GM23338 (cell line): ENCODE measurements at regions not wholly inside any gene's neighbourhood (a gene's known extent, or its start where the extent isn't known, plus 50 kb on each side); places are given as distances from the start of the nearest gene placed in this dataset.

Experiments
- ATAC-seq: fragments of 200-7000 bp; cut with Tn5 transposase; 3 replicates; pipeline ENCODE4 v1.9.1; 2020
- DNase-seq: peaks from one replicate; pipeline ENCODE4 v3.0.0-alpha.2; 2015; ENCODE audit warnings: low spot score
- H2AFZ ChIP-seq: fragments of 200-600 bp; sonication (generic); 2 replicates; pipeline ENCODE4 v1.8.0; 2016; ENCODE audit warnings: antibody characterized with exemption, mild to moderate bottlenecking, moderate library complexity
- H3F3A ChIP-seq: fragments of 200-600 bp; sonication (generic); replicated peaks from 2 replicates; pipeline ENCODE4 v1.8.0; 2017; ENCODE audit warnings: antibody characterized with exemption, mixed run types, low read depth
- H3K27ac ChIP-seq: fragments of 200-600 bp; sonication (generic); 2 replicates; pipeline ENCODE4 v1.6.1; 2016; ENCODE audit warnings: low read depth
- H3K27me3 ChIP-seq: fragments of 200-600 bp; sonication (generic); 2 replicates; pipeline ENCODE4 v1.8.0; 2016; ENCODE audit warnings: mild to moderate bottlenecking, mixed run types, moderate library complexity; ENCODE audit not compliant: insufficient read depth
- H3K36me3 ChIP-seq: fragments of 200-600 bp; sonication (generic); 2 replicates; pipeline ENCODE4 v1.8.0; 2016; ENCODE audit warnings: mild to moderate bottlenecking; ENCODE audit not compliant: insufficient read depth
- H3K4me1 ChIP-seq: fragments of 200-600 bp; sonication (generic); 2 replicates; pipeline ENCODE4 v1.8.0; 2016; ENCODE audit warnings: mild to moderate bottlenecking, moderate library complexity; ENCODE audit not compliant: insufficient read depth
- H3K4me2 ChIP-seq: fragments of 200-600 bp; sonication (generic); 2 replicates; pipeline ENCODE4 v1.7.1; 2017; ENCODE audit warnings: mixed run types
- H3K4me3 ChIP-seq: fragments of 200-600 bp; sonication (generic); 2 replicates; pipeline ENCODE4 v1.6.1; 2016; ENCODE audit warnings: mixed run types
- H3K79me2 ChIP-seq: fragments of 200-600 bp; sonication (generic); replicated peaks from 2 replicates; pipeline ENCODE4 v1.8.0; 2017; ENCODE audit warnings: mild to moderate bottlenecking; ENCODE audit not compliant: insufficient read depth
- H3K9me2 ChIP-seq: fragments of 200-600 bp; sonication (generic); 2 replicates; pipeline ENCODE4 v1.8.0; 2017; ENCODE audit not compliant: insufficient read depth
- H4K20me1 ChIP-seq: fragments of 200-600 bp; sonication (generic); replicated peaks from 2 replicates; pipeline ENCODE4 v1.8.0; 2017; ENCODE audit warnings: mild to moderate bottlenecking; ENCODE audit not compliant: insufficient read depth
- H3K27ac Mint-ChIP-seq: 2 replicates; pipeline ENCODE4 v1.8.0; 2020; ENCODE audit warnings: inconsistent platforms, mild to moderate bottlenecking, moderate library complexity, mixed read lengths
- H3K27me3 Mint-ChIP-seq: 3 replicates; pipeline ENCODE4 v1.8.0; 2022; ENCODE audit warnings: low read depth, mild to moderate bottlenecking, moderate library complexity, mixed read lengths, inconsistent platforms; ENCODE audit not compliant: insufficient read depth, poor library complexity
- H3K36me3 Mint-ChIP-seq: 3 replicates; pipeline ENCODE4 v1.8.0; 2021; ENCODE audit warnings: low read depth, mild to moderate bottlenecking, inconsistent platforms, moderate library complexity, mixed read lengths
- H3K4me1 Mint-ChIP-seq: 3 replicates; pipeline ENCODE4 v1.8.0; 2020; ENCODE audit warnings: mild to moderate bottlenecking, inconsistent platforms, mixed read lengths
- H3K4me3 Mint-ChIP-seq: 3 replicates; pipeline ENCODE4 v1.8.0; 2021; ENCODE audit warnings: moderate library complexity, mild to moderate bottlenecking, inconsistent platforms, mixed read lengths
- H3K9me3 Mint-ChIP-seq: 3 replicates; pipeline ENCODE4 v1.8.0; 2020; ENCODE audit warnings: moderate library complexity, mild to moderate bottlenecking, inconsistent platforms, mixed read lengths
- NANOG ChIP-seq: IDR thresholded peaks from 2 replicates; pipeline ENCODE4 v1.6.1; 2016; ENCODE audit warnings: antibody characterized with exemption, borderline replicate concordance
- STAT1 ChIP-seq: IDR thresholded peaks from one replicate; pipeline ENCODE4 v1.6.1; 2016; ENCODE audit warnings: antibody characterized with exemption; ENCODE audit not compliant: unreplicated experiment
- TF ChIP-seq, protein P1 (sequence below), 2 experiments: fragments of 200-600 bp in 1 of 2; sonication (generic) in 1 of 2; conservative IDR thresholded peaks; 2 replicates each; pipeline versions ENCODE4 v1.5.1 to v1.6.1; 2016 to 2017; ENCODE audit warnings: antibody characterized with exemption in 2 of 2, low read depth in 2 of 2, mild to moderate bottlenecking in 2 of 2, moderate library complexity in 1 of 2
- TF ChIP-seq, protein P2 (sequence below): IDR thresholded peaks from one replicate; pipeline ENCODE4 v1.6.1; 2018; ENCODE audit warnings: antibody characterized with exemption; ENCODE audit not compliant: unreplicated experiment
- TF ChIP-seq, protein P3 (sequence below): fragments of 250-450 bp; sonication (Bioruptor Pico); IDR thresholded peaks from 2 replicates; pipeline ENCODE4 v1.5.0; 2020; ENCODE audit warnings: mild to moderate bottlenecking, moderate library complexity

DNA sequence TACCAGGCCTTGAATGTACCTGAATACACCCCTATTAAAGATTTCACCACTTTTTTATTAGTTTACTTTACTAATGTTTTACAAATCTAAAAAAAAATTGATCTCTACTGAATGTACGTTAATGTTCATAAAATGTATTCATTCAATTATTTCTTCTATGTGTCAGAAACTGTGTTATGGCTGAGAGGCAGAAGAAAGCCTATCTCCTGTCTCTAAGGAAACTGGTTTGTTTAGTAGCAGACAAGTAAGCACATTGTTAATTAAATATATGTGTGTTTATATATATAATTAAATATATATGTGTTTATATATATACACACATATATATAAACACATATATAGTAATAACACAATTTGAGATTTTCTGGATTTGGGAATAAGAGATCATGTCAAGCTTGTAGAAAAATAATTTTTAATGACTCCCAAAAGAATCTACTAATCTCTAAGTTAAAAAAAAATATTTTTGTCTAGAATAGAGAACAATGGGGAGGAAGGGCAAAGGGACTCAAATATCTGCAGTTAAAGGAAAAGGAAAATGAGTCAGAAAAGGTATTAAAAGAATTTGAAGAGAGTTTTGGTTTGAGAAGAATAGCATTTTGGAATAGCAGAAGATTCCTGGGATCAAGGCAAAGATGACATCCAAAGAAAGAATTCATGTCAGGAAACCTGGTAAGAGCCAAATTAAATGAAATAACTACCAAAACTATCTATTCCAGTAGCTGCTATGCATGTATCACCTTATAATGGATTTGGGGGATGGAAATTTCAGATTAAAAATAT lies 92.1 kb downstream of the CH25H start:
- Mint-ChIP-seq H3K27me3 (no peaks in the 10 kb centered on the region), H3K4me1 (no peaks in the 10 kb centered on the region), H3K9me3 (no peaks in the 10 kb centered on the region), H3K27ac (no peak overlapping the region), H3K36me3 (no peaks in the 10 kb centered on the region), H3K4me3 (no peak overlapping the region)
- Histone ChIP-seq H3K27ac (no peak overlapping the region), H2AFZ (no peak overlapping the region), H4K20me1 (no peaks in the 10 kb centered on the region), H3K36me3 (no peaks in the 10 kb centered on the region), H3K27me3 (no peaks in the 10 kb centered on the region), H3K79me2 (no peaks in the 10 kb centered on the region), H3K4me3 (no peak overlapping the region), H3K4me2 (no peak overlapping the region), H3K9me2 (peaks cover 3% of the 10 kb centered on the region; the same call in 1 of the 2 replicates), H3F3A (no peaks in the 10 kb centered on the region), H3K4me1 (no peaks in the 10 kb centered on the region; the same call in 1 of the 2 replicates)
- ATAC-seq: no peak
- DNase-seq: no peak
- no peak for TF ChIP-seq STAT1
- TF ChIP-seq, protein P1, sequence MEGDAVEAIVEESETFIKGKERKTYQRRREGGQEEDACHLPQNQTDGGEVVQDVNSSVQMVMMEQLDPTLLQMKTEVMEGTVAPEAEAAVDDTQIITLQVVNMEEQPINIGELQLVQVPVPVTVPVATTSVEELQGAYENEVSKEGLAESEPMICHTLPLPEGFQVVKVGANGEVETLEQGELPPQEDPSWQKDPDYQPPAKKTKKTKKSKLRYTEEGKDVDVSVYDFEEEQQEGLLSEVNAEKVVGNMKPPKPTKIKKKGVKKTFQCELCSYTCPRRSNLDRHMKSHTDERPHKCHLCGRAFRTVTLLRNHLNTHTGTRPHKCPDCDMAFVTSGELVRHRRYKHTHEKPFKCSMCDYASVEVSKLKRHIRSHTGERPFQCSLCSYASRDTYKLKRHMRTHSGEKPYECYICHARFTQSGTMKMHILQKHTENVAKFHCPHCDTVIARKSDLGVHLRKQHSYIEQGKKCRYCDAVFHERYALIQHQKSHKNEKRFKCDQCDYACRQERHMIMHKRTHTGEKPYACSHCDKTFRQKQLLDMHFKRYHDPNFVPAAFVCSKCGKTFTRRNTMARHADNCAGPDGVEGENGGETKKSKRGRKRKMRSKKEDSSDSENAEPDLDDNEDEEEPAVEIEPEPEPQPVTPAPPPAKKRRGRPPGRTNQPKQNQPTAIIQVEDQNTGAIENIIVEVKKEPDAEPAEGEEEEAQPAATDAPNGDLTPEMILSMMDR (conservative IDR thresholded peaks at IDR 0.05; ENCODE audit: low read depth in 2 of 2): no peak

DNA sequence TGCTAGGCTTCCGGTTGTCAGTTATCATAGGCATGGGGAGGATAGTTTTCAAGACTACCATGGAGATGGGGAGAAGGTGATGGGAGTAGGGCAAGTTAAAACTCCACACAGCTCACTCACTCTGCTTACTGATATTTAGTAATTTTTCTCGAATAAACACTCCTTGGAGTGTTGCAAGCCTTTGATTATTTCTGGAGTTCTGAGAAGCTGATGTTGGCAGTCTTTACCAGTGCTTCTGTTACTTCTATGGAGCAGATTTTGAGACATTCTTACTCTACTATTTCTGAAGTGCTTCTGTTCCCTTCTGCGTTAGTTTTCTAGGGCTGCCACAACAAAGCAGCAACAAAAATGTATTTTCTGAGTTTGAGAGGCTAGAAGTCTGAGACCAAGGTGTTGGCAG lies 104.4 kb downstream of the CH25H start:
- no peak overlapping the region for H3K27ac ChIP-seq
- Mint-ChIP-seq H3K9me3 (peaks cover 12% of the 10 kb centered on the region; the same call in 2 of the 3 replicates), H3K36me3 (peaks cover 6% of the 10 kb centered on the region; the same call in 1 of the 3 replicates), H3K4me3 (no peak overlapping the region), H3K27me3 (no peaks in the 10 kb centered on the region), H3K4me1 (no peaks in the 10 kb centered on the region), H3K27ac (no peak overlapping the region)
- no peaks in the 10 kb centered on the region for H3K4me1 ChIP-seq
- TF ChIP-seq, protein P2, sequence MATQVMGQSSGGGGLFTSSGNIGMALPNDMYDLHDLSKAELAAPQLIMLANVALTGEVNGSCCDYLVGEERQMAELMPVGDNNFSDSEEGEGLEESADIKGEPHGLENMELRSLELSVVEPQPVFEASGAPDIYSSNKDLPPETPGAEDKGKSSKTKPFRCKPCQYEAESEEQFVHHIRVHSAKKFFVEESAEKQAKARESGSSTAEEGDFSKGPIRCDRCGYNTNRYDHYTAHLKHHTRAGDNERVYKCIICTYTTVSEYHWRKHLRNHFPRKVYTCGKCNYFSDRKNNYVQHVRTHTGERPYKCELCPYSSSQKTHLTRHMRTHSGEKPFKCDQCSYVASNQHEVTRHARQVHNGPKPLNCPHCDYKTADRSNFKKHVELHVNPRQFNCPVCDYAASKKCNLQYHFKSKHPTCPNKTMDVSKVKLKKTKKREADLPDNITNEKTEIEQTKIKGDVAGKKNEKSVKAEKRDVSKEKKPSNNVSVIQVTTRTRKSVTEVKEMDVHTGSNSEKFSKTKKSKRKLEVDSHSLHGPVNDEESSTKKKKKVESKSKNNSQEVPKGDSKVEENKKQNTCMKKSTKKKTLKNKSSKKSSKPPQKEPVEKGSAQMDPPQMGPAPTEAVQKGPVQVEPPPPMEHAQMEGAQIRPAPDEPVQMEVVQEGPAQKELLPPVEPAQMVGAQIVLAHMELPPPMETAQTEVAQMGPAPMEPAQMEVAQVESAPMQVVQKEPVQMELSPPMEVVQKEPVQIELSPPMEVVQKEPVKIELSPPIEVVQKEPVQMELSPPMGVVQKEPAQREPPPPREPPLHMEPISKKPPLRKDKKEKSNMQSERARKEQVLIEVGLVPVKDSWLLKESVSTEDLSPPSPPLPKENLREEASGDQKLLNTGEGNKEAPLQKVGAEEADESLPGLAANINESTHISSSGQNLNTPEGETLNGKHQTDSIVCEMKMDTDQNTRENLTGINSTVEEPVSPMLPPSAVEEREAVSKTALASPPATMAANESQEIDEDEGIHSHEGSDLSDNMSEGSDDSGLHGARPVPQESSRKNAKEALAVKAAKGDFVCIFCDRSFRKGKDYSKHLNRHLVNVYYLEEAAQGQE: no peak
- TF ChIP-seq NANOG: no peak
- no peak for TF ChIP-seq STAT1
- TF ChIP-seq, protein P3, sequence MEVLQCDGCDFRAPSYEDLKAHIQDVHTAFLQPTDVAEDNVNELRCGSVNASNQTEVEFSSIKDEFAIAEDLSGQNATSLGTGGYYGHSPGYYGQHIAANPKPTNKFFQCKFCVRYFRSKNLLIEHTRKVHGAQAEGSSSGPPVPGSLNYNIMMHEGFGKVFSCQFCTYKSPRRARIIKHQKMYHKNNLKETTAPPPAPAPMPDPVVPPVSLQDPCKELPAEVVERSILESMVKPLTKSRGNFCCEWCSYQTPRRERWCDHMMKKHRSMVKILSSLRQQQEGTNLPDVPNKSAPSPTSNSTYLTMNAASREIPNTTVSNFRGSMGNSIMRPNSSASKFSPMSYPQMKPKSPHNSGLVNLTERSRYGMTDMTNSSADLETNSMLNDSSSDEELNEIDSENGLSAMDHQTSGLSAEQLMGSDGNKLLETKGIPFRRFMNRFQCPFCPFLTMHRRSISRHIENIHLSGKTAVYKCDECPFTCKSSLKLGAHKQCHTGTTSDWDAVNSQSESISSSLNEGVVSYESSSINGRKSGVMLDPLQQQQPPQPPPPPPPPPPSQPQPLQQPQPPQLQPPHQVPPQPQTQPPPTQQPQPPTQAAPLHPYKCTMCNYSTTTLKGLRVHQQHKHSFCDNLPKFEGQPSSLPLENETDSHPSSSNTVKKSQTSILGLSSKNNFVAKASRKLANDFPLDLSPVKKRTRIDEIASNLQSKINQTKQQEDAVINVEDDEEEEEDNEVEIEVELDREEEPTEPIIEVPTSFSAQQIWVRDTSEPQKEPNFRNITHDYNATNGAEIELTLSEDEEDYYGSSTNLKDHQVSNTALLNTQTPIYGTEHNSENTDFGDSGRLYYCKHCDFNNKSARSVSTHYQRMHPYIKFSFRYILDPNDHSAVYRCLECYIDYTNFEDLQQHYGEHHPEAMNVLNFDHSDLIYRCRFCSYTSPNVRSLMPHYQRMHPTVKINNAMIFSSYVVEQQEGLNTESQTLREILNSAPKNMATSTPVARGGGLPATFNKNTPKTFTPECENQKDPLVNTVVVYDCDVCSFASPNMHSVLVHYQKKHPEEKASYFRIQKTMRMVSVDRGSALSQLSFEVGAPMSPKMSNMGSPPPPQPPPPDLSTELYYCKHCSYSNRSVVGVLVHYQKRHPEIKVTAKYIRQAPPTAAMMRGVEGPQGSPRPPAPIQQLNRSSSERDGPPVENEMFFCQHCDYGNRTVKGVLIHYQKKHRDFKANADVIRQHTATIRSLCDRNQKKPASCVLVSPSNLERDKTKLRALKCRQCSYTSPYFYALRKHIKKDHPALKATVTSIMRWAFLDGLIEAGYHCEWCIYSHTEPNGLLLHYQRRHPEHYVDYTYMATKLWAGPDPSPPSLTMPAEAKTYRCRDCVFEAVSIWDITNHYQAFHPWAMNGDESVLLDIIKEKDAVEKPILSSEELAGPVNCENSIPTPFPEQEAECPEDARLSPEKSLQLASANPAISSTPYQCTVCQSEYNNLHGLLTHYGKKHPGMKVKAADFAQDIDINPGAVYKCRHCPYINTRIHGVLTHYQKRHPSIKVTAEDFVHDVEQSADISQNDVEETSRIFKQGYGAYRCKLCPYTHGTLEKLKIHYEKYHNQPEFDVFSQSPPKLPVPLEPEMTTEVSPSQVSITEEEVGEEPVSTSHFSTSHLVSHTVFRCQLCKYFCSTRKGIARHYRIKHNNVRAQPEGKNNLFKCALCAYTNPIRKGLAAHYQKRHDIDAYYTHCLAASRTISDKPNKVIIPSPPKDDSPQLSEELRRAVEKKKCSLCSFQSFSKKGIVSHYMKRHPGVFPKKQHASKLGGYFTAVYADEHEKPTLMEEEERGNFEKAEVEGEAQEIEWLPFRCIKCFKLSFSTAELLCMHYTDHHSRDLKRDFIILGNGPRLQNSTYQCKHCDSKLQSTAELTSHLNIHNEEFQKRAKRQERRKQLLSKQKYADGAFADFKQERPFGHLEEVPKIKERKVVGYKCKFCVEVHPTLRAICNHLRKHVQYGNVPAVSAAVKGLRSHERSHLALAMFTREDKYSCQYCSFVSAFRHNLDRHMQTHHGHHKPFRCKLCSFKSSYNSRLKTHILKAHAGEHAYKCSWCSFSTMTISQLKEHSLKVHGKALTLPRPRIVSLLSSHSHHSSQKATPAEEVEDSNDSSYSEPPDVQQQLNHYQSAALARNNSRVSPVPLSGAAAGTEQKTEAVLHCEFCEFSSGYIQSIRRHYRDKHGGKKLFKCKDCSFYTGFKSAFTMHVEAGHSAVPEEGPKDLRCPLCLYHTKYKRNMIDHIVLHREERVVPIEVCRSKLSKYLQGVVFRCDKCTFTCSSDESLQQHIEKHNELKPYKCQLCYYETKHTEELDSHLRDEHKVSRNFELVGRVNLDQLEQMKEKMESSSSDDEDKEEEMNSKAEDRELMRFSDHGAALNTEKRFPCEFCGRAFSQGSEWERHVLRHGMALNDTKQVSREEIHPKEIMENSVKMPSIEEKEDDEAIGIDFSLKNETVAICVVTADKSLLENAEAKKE: no peak
- DNase-seq: no peak
- no peaks in the 10 kb centered on the region for H3K36me3 ChIP-seq
- H3K4me3 ChIP-seq: no peak overlapping the region
- no peaks in the 10 kb centered on the region for H4K20me1 ChIP-seq
- no peaks in the 10 kb centered on the region for H3F3A ChIP-seq
- no peak for ATAC-seq
- peak overlapping the region; percentile 41; the same call in 1 of the 2 replicates for H2AFZ ChIP-seq
- no peak overlapping the region for H3K4me2 ChIP-seq
- H3K79me2 ChIP-seq: no peaks in the 10 kb centered on the region
- H3K9me2 ChIP-seq: no peaks in the 10 kb centered on the region
- no peaks in the 10 kb centered on the region for H3K27me3 ChIP-seq
